ENCODE measurements at regions not wholly inside any gene's neighbourhood (a gene's known extent, or its start where the extent isn't known, plus 50 kb on each side); places are given as distances from the start of the nearest gene placed in this dataset.

GRCh38 chr10:107616031-107616430 is 451.5 kb upstream of the SORCS1 start:
- TF ChIP-seq, protein P1, sequence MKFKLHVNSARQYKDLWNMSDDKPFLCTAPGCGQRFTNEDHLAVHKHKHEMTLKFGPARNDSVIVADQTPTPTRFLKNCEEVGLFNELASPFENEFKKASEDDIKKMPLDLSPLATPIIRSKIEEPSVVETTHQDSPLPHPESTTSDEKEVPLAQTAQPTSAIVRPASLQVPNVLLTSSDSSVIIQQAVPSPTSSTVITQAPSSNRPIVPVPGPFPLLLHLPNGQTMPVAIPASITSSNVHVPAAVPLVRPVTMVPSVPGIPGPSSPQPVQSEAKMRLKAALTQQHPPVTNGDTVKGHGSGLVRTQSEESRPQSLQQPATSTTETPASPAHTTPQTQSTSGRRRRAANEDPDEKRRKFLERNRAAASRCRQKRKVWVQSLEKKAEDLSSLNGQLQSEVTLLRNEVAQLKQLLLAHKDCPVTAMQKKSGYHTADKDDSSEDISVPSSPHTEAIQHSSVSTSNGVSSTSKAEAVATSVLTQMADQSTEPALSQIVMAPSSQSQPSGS (CRISPR knock-in tag; IDR thresholded peaks at IDR 0.05; ENCODE audit: borderline replicate concordance, low read depth) = no peak
- TF ChIP-seq E2F4 (CRISPR knock-in tag; IDR thresholded peaks at IDR 0.05; ENCODE audit: borderline replicate concordance, low read depth) = no peak
- no peak for TF ChIP-seq USF1 (CRISPR knock-in tag; IDR thresholded peaks at IDR 0.05)
- TF ChIP-seq, protein P2, sequence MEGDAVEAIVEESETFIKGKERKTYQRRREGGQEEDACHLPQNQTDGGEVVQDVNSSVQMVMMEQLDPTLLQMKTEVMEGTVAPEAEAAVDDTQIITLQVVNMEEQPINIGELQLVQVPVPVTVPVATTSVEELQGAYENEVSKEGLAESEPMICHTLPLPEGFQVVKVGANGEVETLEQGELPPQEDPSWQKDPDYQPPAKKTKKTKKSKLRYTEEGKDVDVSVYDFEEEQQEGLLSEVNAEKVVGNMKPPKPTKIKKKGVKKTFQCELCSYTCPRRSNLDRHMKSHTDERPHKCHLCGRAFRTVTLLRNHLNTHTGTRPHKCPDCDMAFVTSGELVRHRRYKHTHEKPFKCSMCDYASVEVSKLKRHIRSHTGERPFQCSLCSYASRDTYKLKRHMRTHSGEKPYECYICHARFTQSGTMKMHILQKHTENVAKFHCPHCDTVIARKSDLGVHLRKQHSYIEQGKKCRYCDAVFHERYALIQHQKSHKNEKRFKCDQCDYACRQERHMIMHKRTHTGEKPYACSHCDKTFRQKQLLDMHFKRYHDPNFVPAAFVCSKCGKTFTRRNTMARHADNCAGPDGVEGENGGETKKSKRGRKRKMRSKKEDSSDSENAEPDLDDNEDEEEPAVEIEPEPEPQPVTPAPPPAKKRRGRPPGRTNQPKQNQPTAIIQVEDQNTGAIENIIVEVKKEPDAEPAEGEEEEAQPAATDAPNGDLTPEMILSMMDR (IDR thresholded peaks at IDR 0.05) = no peak
- TF ChIP-seq, protein P3, sequence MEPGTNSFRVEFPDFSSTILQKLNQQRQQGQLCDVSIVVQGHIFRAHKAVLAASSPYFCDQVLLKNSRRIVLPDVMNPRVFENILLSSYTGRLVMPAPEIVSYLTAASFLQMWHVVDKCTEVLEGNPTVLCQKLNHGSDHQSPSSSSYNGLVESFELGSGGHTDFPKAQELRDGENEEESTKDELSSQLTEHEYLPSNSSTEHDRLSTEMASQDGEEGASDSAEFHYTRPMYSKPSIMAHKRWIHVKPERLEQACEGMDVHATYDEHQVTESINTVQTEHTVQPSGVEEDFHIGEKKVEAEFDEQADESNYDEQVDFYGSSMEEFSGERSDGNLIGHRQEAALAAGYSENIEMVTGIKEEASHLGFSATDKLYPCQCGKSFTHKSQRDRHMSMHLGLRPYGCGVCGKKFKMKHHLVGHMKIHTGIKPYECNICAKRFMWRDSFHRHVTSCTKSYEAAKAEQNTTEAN (CRISPR knock-in tag; IDR thresholded peaks at IDR 0.05) = no peak
- no peak for TF ChIP-seq IRF2 (CRISPR knock-in tag; IDR thresholded peaks at IDR 0.05; ENCODE audit: borderline replicate concordance, low read depth)
- no peak for TF ChIP-seq PRRX2 (CRISPR knock-in tag; IDR thresholded peaks at IDR 0.05)
- TF ChIP-seq, protein P4, sequence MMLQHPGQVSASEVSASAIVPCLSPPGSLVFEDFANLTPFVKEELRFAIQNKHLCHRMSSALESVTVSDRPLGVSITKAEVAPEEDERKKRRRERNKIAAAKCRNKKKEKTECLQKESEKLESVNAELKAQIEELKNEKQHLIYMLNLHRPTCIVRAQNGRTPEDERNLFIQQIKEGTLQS (CRISPR knock-in tag; conservative IDR thresholded peaks at IDR 0.05) = no peak
- TF ChIP-seq, protein P5, sequence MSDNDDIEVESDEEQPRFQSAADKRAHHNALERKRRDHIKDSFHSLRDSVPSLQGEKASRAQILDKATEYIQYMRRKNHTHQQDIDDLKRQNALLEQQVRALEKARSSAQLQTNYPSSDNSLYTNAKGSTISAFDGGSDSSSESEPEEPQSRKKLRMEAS (CRISPR knock-in tag; IDR thresholded peaks at IDR 0.05) = no peak
- no peak for TF ChIP-seq TP53 (CRISPR knock-in tag; IDR thresholded peaks at IDR 0.05)

Data from WTC11 (cell line).